Erythroblast (primary cell): ENCODE measurements at regions not wholly inside any gene's neighbourhood (a gene's known extent, or its start where the extent isn't known, plus 50 kb on each side); places are given as distances from the start of the nearest gene placed in this dataset.

Experiments
- DNase-seq, 2 experiments: peaks; one replicate each; lab custom pipeline; 2025; lab: John Stamatoyannopoulos, UW
- GATA1 ChIP-seq: IDR thresholded peaks from 2 replicates; pipeline ENCODE4 v1.6.1; 2011; ENCODE audit warnings: low read depth, mild to moderate bottlenecking, control low read depth, low read length, moderate library complexity
- POLR2A ChIP-seq: IDR thresholded peaks from 2 replicates; pipeline ENCODE4 v1.6.1; 2011; ENCODE audit warnings: mild to moderate bottlenecking, low read length

- no peak for TF ChIP-seq POLR2A
These were observed 463.6 kb upstream of the GJE1 start for GRCh38 chr6:141669141-141669540.

GRCh38 chr6:141667580-141668309 lies 465.0 kb upstream of the GJE1 start:
- no peak for DNase-seq
- TF ChIP-seq POLR2A, result no peak
- no peak for TF ChIP-seq GATA1

More at GRCh38 chr6:141669141-141669540, 463.6 kb upstream of the GJE1 start:
- DNase-seq, result no peak

- TF ChIP-seq POLR2A (no peak), GATA1 (no peak)
- no peak for DNase-seq
These were observed 466.5 kb upstream of the GJE1 start for GRCh38 chr6:141666187-141666586.

- TF ChIP-seq POLR2A (no peak), GATA1 (no peak)
These were observed 468.0 kb upstream of the GJE1 start for GRCh38 chr6:141664744-141665143.

GRCh38 chr6:141659582-141659981 lies 473.1 kb upstream of the GJE1 start:
- TF ChIP-seq GATA1 (no peak), POLR2A (no peak)
- DNase-seq, result no peak

More at GRCh38 chr6:141664744-141665143, 468.0 kb upstream of the GJE1 start:
- DNase-seq, result no peak

GRCh38 chr6:141658696-141659095 lies 474.0 kb upstream of the GJE1 start:
- DNase-seq, result no peak
- no peak for TF ChIP-seq POLR2A
- TF ChIP-seq GATA1, result no peak

- TF ChIP-seq GATA1, result no peak
- TF ChIP-seq POLR2A, result no peak
- DNase-seq, result no peak
These were observed 474.9 kb upstream of the GJE1 start for GRCh38 chr6:141657812-141658211.

- DNase-seq, result peak; percentile 1 to 15
- no peak for TF ChIP-seq GATA1
- TF ChIP-seq POLR2A, result no peak
These were observed 479.1 kb upstream of the GJE1 start for GRCh38 chr6:141653590-141653989.

- TF ChIP-seq GATA1 (no peak), POLR2A (no peak)
- DNase-seq, result no peak
These were observed 490.8 kb upstream of the GJE1 start for GRCh38 chr6:141641951-141642350.

GRCh38 chr6:141641406-141641805 lies 491.3 kb upstream of the GJE1 start:
- TF ChIP-seq GATA1, result no peak
- DNase-seq, result no peak

GRCh38 chr6:141635621-141636020 lies 497.1 kb upstream of the GJE1 start:
- TF ChIP-seq POLR2A (no peak), GATA1 (no peak)
- DNase-seq, result no peak

GRCh38 chr6:141634269-141634668 lies 498.5 kb upstream of the GJE1 start:
- TF ChIP-seq POLR2A (no peak), GATA1 (no peak)
- no peak for DNase-seq

- TF ChIP-seq GATA1 (no peak), POLR2A (no peak)
- no peak for DNase-seq
These were observed 508.4 kb upstream of the GJE1 start for GRCh38 chr6:141624301-141624700.

- TF ChIP-seq GATA1, result no peak
- TF ChIP-seq POLR2A, result no peak
- no peak for DNase-seq
These were observed 514.5 kb upstream of the GJE1 start for GRCh38 chr6:141618180-141618581.

GRCh38 chr6:141610741-141611140 lies 522.0 kb upstream of the GJE1 start:
- DNase-seq, result no peak
- TF ChIP-seq POLR2A (no peak), GATA1 (no peak)

- no peak for DNase-seq
- TF ChIP-seq GATA1 (no peak), POLR2A (no peak)
These were observed 524.8 kb upstream of the GJE1 start for GRCh38 chr6:141607956-141608355.
